ENCODE measurements at regions not wholly inside any gene's neighbourhood (a gene's known extent, or its start where the extent isn't known, plus 50 kb on each side); places are given as distances from the start of the nearest gene placed in this dataset.

GRCh38 chr9:22574740-22575139 is 128.1 kb downstream of the DMRTA1 start:
- no peak for TF ChIP-seq POLR2AphosphoS5 (IDR thresholded peaks at IDR 0.05)
- TF ChIP-seq, protein P1, sequence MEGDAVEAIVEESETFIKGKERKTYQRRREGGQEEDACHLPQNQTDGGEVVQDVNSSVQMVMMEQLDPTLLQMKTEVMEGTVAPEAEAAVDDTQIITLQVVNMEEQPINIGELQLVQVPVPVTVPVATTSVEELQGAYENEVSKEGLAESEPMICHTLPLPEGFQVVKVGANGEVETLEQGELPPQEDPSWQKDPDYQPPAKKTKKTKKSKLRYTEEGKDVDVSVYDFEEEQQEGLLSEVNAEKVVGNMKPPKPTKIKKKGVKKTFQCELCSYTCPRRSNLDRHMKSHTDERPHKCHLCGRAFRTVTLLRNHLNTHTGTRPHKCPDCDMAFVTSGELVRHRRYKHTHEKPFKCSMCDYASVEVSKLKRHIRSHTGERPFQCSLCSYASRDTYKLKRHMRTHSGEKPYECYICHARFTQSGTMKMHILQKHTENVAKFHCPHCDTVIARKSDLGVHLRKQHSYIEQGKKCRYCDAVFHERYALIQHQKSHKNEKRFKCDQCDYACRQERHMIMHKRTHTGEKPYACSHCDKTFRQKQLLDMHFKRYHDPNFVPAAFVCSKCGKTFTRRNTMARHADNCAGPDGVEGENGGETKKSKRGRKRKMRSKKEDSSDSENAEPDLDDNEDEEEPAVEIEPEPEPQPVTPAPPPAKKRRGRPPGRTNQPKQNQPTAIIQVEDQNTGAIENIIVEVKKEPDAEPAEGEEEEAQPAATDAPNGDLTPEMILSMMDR (IDR thresholded peaks at IDR 0.05; ENCODE audit: poor library complexity, severe bottlenecking) = no peak
- no peak for TF ChIP-seq EZH2 (IDR thresholded peaks at IDR 0.05; ENCODE audit: borderline replicate concordance, insufficient read depth, low read length, poor library complexity, severe bottlenecking)
- TF ChIP-seq TAF1 (IDR thresholded peaks at IDR 0.05; ENCODE audit: low read depth) = no peak
- no peak for TF ChIP-seq EP300 (conservative IDR thresholded peaks at IDR 0.05; ENCODE audit: poor library complexity, severe bottlenecking)
- TF ChIP-seq REST (IDR thresholded peaks at IDR 0.05; ENCODE audit: borderline replicate concordance) = no peak
- no peak for TF ChIP-seq RAD21 (conservative IDR thresholded peaks at IDR 0.05)
